ENCODE measurements at regions not wholly inside any gene's neighbourhood (a gene's known extent, or its start where the extent isn't known, plus 50 kb on each side); places are given as distances from the start of the nearest gene placed in this dataset.

- DNase-seq (ENCODE audit: low spot score) = no peak
These were observed 189.8 kb upstream of the CEP162 start for GRCh38 chr6:84417260-84417659.

- DNase-seq (ENCODE audit: low spot score) = no peak
These were observed 188.7 kb upstream of the CEP162 start for GRCh38 chr6:84416043-84416657.

GRCh38 chr6:84415517-84415916 lies 188.1 kb upstream of the CEP162 start:
- no peak for DNase-seq (ENCODE audit: low spot score)

GRCh38 chr6:84415068-84415467 lies 187.6 kb upstream of the CEP162 start:
- no peak for DNase-seq (ENCODE audit: low spot score)

- no peak for DNase-seq (ENCODE audit: low spot score)
These were observed 187.1 kb upstream of the CEP162 start for GRCh38 chr6:84414531-84414930.

- no peak for DNase-seq (ENCODE audit: low spot score)
These were observed 183.7 kb upstream of the CEP162 start for GRCh38 chr6:84411060-84411629.

- DNase-seq (ENCODE audit: low spot score) = no peak
These were observed 182.5 kb upstream of the CEP162 start for GRCh38 chr6:84409911-84410310.

GRCh38 chr6:84408028-84408427 lies 180.6 kb upstream of the CEP162 start:
- DNase-seq (ENCODE audit: low spot score) = no peak

- DNase-seq (ENCODE audit: low spot score) = no peak
These were observed 176.1 kb upstream of the CEP162 start for GRCh38 chr6:84403545-84403944.

GRCh38 chr6:84399003-84399402 lies 171.6 kb upstream of the CEP162 start:
- DNase-seq (ENCODE audit: low spot score) = no peak

GRCh38 chr6:84392261-84392660 lies 164.8 kb upstream of the CEP162 start:
- no peak for DNase-seq (ENCODE audit: low spot score)

GRCh38 chr6:84390851-84391250 lies 163.4 kb upstream of the CEP162 start:
- no peak for DNase-seq (ENCODE audit: low spot score)

- DNase-seq (ENCODE audit: low spot score) = no peak
These were observed 162.9 kb upstream of the CEP162 start for GRCh38 chr6:84390334-84390733.

- no peak for DNase-seq (ENCODE audit: low spot score)
These were observed 151.7 kb upstream of the CEP162 start for GRCh38 chr6:84379142-84379541.

GRCh38 chr6:84372290-84372689 lies 144.8 kb upstream of the CEP162 start:
- no peak for DNase-seq (ENCODE audit: low spot score)

- DNase-seq (ENCODE audit: low spot score) = no peak
These were observed 144.2 kb upstream of the CEP162 start for GRCh38 chr6:84371681-84372080.

GRCh38 chr6:84362193-84362821 lies 134.9 kb upstream of the CEP162 start:
- no peak for DNase-seq (ENCODE audit: low spot score)

- DNase-seq (ENCODE audit: low spot score) = no peak
These were observed 134.1 kb upstream of the CEP162 start for GRCh38 chr6:84361372-84362192.

GRCh38 chr6:84360039-84360438 lies 132.6 kb upstream of the CEP162 start:
- DNase-seq (ENCODE audit: low spot score) = no peak

GRCh38 chr6:84358581-84358980 lies 131.1 kb upstream of the CEP162 start:
- DNase-seq (ENCODE audit: low spot score) = no peak

GRCh38 chr6:84357631-84358030 lies 130.2 kb upstream of the CEP162 start:
- no peak for DNase-seq (ENCODE audit: low spot score)

GRCh38 chr6:84356907-84357306 lies 129.5 kb upstream of the CEP162 start:
- DNase-seq (ENCODE audit: low spot score) = no peak
